Ovary (tissue), 7 donors: ENCODE measurements at regions not wholly inside any gene's neighbourhood (a gene's known extent, or its start where the extent isn't known, plus 50 kb on each side); places are given as distances from the start of the nearest gene placed in this dataset.

ENCODE experiments used
- DNase-seq, 5 donors: peaks; one replicate each; pipeline ENCODE4 v3.0.0-alpha.2; 2019 to 2020
- H3K27ac ChIP-seq, 2 donors: fragments of 200-600 bp; one replicate each; pipeline versions ENCODE4 v1.5.1 to v1.8.0; 2019 to 2022
- H3K27me3 ChIP-seq: fragments of 200-600 bp; one replicate; pipeline ENCODE4 v1.8.0; 2022
- H3K36me3 ChIP-seq: fragments of 200-600 bp; sonication (generic); one replicate; pipeline ENCODE4 v1.5.1; 2019
- H3K4me1 ChIP-seq: one replicate; pipeline ENCODE4 v1.8.1; 2013; ENCODE audit warnings: mild to moderate bottlenecking, moderate library complexity; ENCODE audit not compliant: insufficient read depth
- H3K4me3 ChIP-seq: fragments of 200-600 bp; sonication (generic); one replicate; pipeline ENCODE4 v1.5.1; 2017
- H3K9me3 ChIP-seq, 2 donors: fragments of 200-600 bp in 1 of 2; sonication (generic) in 1 of 2; one replicate each; pipeline versions ENCODE4 v1.5.1 to v1.8.1; 2013 to 2019; ENCODE audit warnings: mild to moderate bottlenecking in 1 of 2, moderate library complexity in 1 of 2
- EP300 ChIP-seq: sonication (generic); formaldehyde crosslinking; IDR thresholded peaks from one replicate; pipeline ENCODE4 v1.6.1; 2017; ENCODE audit warnings: antibody characterized with exemption
- POLR2A ChIP-seq: fragments of 450-650 bp; IDR thresholded peaks from one replicate; pipeline ENCODE4 v1.6.1; 2017; ENCODE audit warnings: antibody characterized with exemption, mild to moderate bottlenecking, moderate library complexity
- WGBS, 3 donors: extraction: QIAGEN DNeasy Blood & Tissue Kit in 1 of 3; methylation state at CpG; one replicate each; pipeline versions ENCODE4 v1.1.5 to v1.1.7; 2013 to 2017; 5-methylcytosine and 5-hydroxymethylcytosine counted together
- intact Hi-C, 4 donors: fragments of 100-400 bp; cut with DNase I; formaldehyde crosslinking; loops; one replicate each; pipeline versions ENCODE4 v1.11.0 to v1.15.1; 2022 to 2023
- TF ChIP-seq, protein P1 (sequence below), 3 donors: fragments of 450-650 bp in 2 of 3; fragments of 200-600 bp in 1 of 3; IDR thresholded peaks; one replicate each; pipeline versions ENCODE4 v1.5.1 to v1.8.0; 2016 to 2022; ENCODE audit warnings: antibody characterized with exemption in 3 of 3, mild to moderate bottlenecking in 1 of 3
- donor health status: DM: no; HTN: no; CAD: no; lungs with moderate emphysema.
- donor health status: DM: no; HTN: no; CAD: no.
- donor health status: Bipolar disorder and iron deficiency.
- donor health status: DM: no; HTN: no; CAD: no.
- donor health status: DM: yes; HTN: yes; CAD: no.

GRCh38 chr6:139647841-139648240, 273.4 kb upstream of the CITED2 start:
- DNase-seq: no peak
- intact Hi-C loops: no loop called here
- 76 to 85% (median 79%) methylated on average over 5 of the region's 5 CpGs for WGBS, 3 donors
- TF ChIP-seq POLR2A (no peak), EP300 (no peak)
- TF ChIP-seq, protein P1, sequence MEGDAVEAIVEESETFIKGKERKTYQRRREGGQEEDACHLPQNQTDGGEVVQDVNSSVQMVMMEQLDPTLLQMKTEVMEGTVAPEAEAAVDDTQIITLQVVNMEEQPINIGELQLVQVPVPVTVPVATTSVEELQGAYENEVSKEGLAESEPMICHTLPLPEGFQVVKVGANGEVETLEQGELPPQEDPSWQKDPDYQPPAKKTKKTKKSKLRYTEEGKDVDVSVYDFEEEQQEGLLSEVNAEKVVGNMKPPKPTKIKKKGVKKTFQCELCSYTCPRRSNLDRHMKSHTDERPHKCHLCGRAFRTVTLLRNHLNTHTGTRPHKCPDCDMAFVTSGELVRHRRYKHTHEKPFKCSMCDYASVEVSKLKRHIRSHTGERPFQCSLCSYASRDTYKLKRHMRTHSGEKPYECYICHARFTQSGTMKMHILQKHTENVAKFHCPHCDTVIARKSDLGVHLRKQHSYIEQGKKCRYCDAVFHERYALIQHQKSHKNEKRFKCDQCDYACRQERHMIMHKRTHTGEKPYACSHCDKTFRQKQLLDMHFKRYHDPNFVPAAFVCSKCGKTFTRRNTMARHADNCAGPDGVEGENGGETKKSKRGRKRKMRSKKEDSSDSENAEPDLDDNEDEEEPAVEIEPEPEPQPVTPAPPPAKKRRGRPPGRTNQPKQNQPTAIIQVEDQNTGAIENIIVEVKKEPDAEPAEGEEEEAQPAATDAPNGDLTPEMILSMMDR (IDR thresholded peaks at IDR 0.05): no peak
- no peaks in the 10 kb centered on the region for H3K36me3 ChIP-seq
- no peaks in the 10 kb centered on the region for H3K9me3 ChIP-seq
- H3K4me1 ChIP-seq: peaks cover 3% of the 10 kb centered on the region
- H3K27ac ChIP-seq: no peak overlapping the region
- no peaks in the 10 kb centered on the region for H3K27me3 ChIP-seq
- no peak overlapping the region for H3K4me3 ChIP-seq

GRCh38 chr6:139647016-139647415, 272.6 kb upstream of the CITED2 start:
- peaks cover 3% of the 10 kb centered on the region for H3K4me1 ChIP-seq
- intact Hi-C loops: no loop called here
- no peaks in the 10 kb centered on the region for H3K9me3 ChIP-seq
- no peaks in the 10 kb centered on the region for H3K36me3 ChIP-seq
- no peaks in the 10 kb centered on the region for H3K27me3 ChIP-seq
- WGBS, 3 donors: 76 to 98% (median 95%) methylated on average over 3 of the region's 3 CpGs
- TF ChIP-seq EP300: no peak
- TF ChIP-seq, protein P1 (IDR thresholded peaks at IDR 0.05): no peak
- TF ChIP-seq POLR2A: no peak
- no peak overlapping the region for H3K27ac ChIP-seq
- no peak overlapping the region for H3K4me3 ChIP-seq
- no peak for DNase-seq

- H3K27me3 ChIP-seq: no peaks in the 10 kb centered on the region
- H3K4me1 ChIP-seq: peaks cover 3% of the 10 kb centered on the region
- DNase-seq: peak in 2 of 5 donors; percentile 21 to 32
- H3K27ac ChIP-seq: no peak overlapping the region
- intact Hi-C loops: no loop called here
- H3K36me3 ChIP-seq: no peaks in the 10 kb centered on the region
- WGBS, 3 donors: 20 to 29% (median 21%) methylated on average over 6 of the region's 6 CpGs
- TF ChIP-seq POLR2A (no peak), EP300 (no peak)
- TF ChIP-seq, protein P1 (IDR thresholded peaks at IDR 0.05): no peak
- H3K9me3 ChIP-seq: no peaks in the 10 kb centered on the region
- H3K4me3 ChIP-seq: no peak overlapping the region
These were observed 270.4 kb upstream of the CITED2 start for GRCh38 chr6:139644821-139645220.

DNA sequence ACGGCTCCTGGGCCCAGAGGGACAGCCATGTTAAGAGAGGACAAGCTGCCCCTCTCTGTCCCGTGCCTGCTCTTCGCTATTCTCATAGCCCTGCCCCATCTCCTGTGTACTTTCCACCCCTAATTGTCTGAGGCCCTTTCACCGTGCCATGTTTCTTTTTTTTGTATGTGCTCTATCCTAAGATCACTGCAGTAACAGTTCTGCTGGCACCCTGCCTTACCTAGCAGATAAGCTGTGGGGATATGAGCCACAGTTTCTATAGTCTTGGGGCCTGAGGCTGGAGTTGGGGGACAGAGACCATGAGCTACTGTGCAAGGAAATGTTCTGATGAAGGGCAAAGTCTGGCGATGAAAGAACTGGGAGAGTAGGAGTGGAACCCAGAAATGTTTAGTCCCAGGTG, 269.5 kb upstream of the CITED2 start:
- Histone ChIP-seq H3K36me3 (no peaks in the 10 kb centered on the region), H3K4me1 (peaks cover 3% of the 10 kb centered on the region), H3K27me3 (no peaks in the 10 kb centered on the region), H3K4me3 (no peak overlapping the region), H3K9me3 (no peaks in the 10 kb centered on the region), H3K27ac (no peak overlapping the region)
- intact Hi-C loops: no loop called here
- WGBS, 3 donors: 86 to 87% (median 87%) methylated on average over 5 of the region's 5 CpGs
- no peak for TF ChIP-seq POLR2A
- TF ChIP-seq, protein P1 (IDR thresholded peaks at IDR 0.05): no peak
- no peak for TF ChIP-seq EP300
- no peak for DNase-seq

DNA sequence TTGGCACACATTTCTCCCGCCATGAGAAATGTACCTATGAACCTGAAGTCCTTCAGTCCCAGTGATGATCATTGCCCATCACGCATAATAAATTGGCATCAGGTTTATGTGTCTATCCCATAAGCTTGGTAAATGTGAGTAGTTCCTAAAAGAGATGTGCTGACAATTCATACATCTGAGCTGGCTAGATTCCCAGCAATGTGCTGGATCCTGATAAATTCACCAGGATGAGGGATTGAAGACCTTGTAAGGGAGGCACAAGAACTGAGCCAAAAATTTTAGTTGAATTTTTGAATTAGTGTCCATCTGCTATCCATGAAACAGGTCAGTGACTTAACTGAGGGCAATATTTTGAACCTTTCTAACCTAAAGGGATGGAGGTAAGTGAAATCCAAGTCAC, 267.9 kb upstream of the CITED2 start:
- intact Hi-C loops: no loop called here
- WGBS, 3 donors: 66 to 72% (median 70%) methylated on average over 2 of the region's 2 CpGs
- Histone ChIP-seq H3K9me3 (no peaks in the 10 kb centered on the region), H3K36me3 (no peaks in the 10 kb centered on the region), H3K4me3 (no peak overlapping the region), H3K4me1 (peaks cover 3% of the 10 kb centered on the region), H3K27ac (no peak overlapping the region), H3K27me3 (no peaks in the 10 kb centered on the region)
- no peak for DNase-seq
- TF ChIP-seq EP300: no peak
- TF ChIP-seq, protein P1 (IDR thresholded peaks at IDR 0.05): no peak
